GM23338 (cell line): ENCODE measurements at regions not wholly inside any gene's neighbourhood (a gene's known extent, or its start where the extent isn't known, plus 50 kb on each side); places are given as distances from the start of the nearest gene placed in this dataset.

ENCODE experiments used
- ATAC-seq: fragments of 200-7000 bp; cut with Tn5 transposase; 3 replicates; pipeline ENCODE4 v1.9.1; 2020
- DNase-seq: peaks from one replicate; pipeline ENCODE4 v3.0.0-alpha.2; 2015; ENCODE audit warnings: low spot score
- H2AFZ ChIP-seq: fragments of 200-600 bp; sonication (generic); 2 replicates; pipeline ENCODE4 v1.8.0; 2016; ENCODE audit warnings: antibody characterized with exemption, mild to moderate bottlenecking, moderate library complexity
- H3F3A ChIP-seq: fragments of 200-600 bp; sonication (generic); replicated peaks from 2 replicates; pipeline ENCODE4 v1.8.0; 2017; ENCODE audit warnings: antibody characterized with exemption, mixed run types, low read depth
- H3K27ac ChIP-seq: fragments of 200-600 bp; sonication (generic); 2 replicates; pipeline ENCODE4 v1.6.1; 2016; ENCODE audit warnings: low read depth
- H3K27me3 ChIP-seq: fragments of 200-600 bp; sonication (generic); 2 replicates; pipeline ENCODE4 v1.8.0; 2016; ENCODE audit warnings: mild to moderate bottlenecking, mixed run types, moderate library complexity; ENCODE audit not compliant: insufficient read depth
- H3K36me3 ChIP-seq: fragments of 200-600 bp; sonication (generic); 2 replicates; pipeline ENCODE4 v1.8.0; 2016; ENCODE audit warnings: mild to moderate bottlenecking; ENCODE audit not compliant: insufficient read depth
- H3K4me1 ChIP-seq: fragments of 200-600 bp; sonication (generic); 2 replicates; pipeline ENCODE4 v1.8.0; 2016; ENCODE audit warnings: mild to moderate bottlenecking, moderate library complexity; ENCODE audit not compliant: insufficient read depth
- H3K4me2 ChIP-seq: fragments of 200-600 bp; sonication (generic); 2 replicates; pipeline ENCODE4 v1.7.1; 2017; ENCODE audit warnings: mixed run types
- H3K4me3 ChIP-seq: fragments of 200-600 bp; sonication (generic); 2 replicates; pipeline ENCODE4 v1.6.1; 2016; ENCODE audit warnings: mixed run types
- H3K79me2 ChIP-seq: fragments of 200-600 bp; sonication (generic); replicated peaks from 2 replicates; pipeline ENCODE4 v1.8.0; 2017; ENCODE audit warnings: mild to moderate bottlenecking; ENCODE audit not compliant: insufficient read depth
- H3K9me2 ChIP-seq: fragments of 200-600 bp; sonication (generic); 2 replicates; pipeline ENCODE4 v1.8.0; 2017; ENCODE audit not compliant: insufficient read depth
- H4K20me1 ChIP-seq: fragments of 200-600 bp; sonication (generic); replicated peaks from 2 replicates; pipeline ENCODE4 v1.8.0; 2017; ENCODE audit warnings: mild to moderate bottlenecking; ENCODE audit not compliant: insufficient read depth
- H3K27ac Mint-ChIP-seq: 2 replicates; pipeline ENCODE4 v1.8.0; 2020; ENCODE audit warnings: inconsistent platforms, mild to moderate bottlenecking, moderate library complexity, mixed read lengths
- H3K27me3 Mint-ChIP-seq: 3 replicates; pipeline ENCODE4 v1.8.0; 2022; ENCODE audit warnings: low read depth, mild to moderate bottlenecking, moderate library complexity, mixed read lengths, inconsistent platforms; ENCODE audit not compliant: insufficient read depth, poor library complexity
- H3K36me3 Mint-ChIP-seq: 3 replicates; pipeline ENCODE4 v1.8.0; 2021; ENCODE audit warnings: low read depth, mild to moderate bottlenecking, inconsistent platforms, moderate library complexity, mixed read lengths
- H3K4me1 Mint-ChIP-seq: 3 replicates; pipeline ENCODE4 v1.8.0; 2020; ENCODE audit warnings: mild to moderate bottlenecking, inconsistent platforms, mixed read lengths
- H3K4me3 Mint-ChIP-seq: 3 replicates; pipeline ENCODE4 v1.8.0; 2021; ENCODE audit warnings: moderate library complexity, mild to moderate bottlenecking, inconsistent platforms, mixed read lengths
- H3K9me3 Mint-ChIP-seq: 3 replicates; pipeline ENCODE4 v1.8.0; 2020; ENCODE audit warnings: moderate library complexity, mild to moderate bottlenecking, inconsistent platforms, mixed read lengths
- CREB1 ChIP-seq: fragments of 250-450 bp; sonication (Bioruptor Pico); IDR thresholded peaks from 2 replicates; pipeline ENCODE4 v1.5.0; 2020; ENCODE audit warnings: low read depth, mild to moderate bottlenecking, moderate library complexity
- CTCF ChIP-seq, 2 experiments: fragments of 200-600 bp in 1 of 2; sonication (generic) in 1 of 2; conservative IDR thresholded peaks; 2 replicates each; pipeline versions ENCODE4 v1.5.1 to v1.6.1; 2016 to 2017; ENCODE audit warnings: antibody characterized with exemption in 2 of 2, low read depth in 2 of 2, mild to moderate bottlenecking in 2 of 2, moderate library complexity in 1 of 2
- EZH2 ChIP-seq: fragments of 200-600 bp; sonication (generic); IDR thresholded peaks from one replicate; pipeline ENCODE4 v1.8.0; 2017; ENCODE audit warnings: antibody characterized with exemption, mild to moderate bottlenecking, low read depth; ENCODE audit not compliant: unreplicated experiment
- EZH2phosphoT487 ChIP-seq: fragments of 200-600 bp; sonication (generic); IDR thresholded peaks from one replicate; pipeline ENCODE4 v1.8.1; 2018; ENCODE audit warnings: antibody characterized with exemption; ENCODE audit not compliant: unreplicated experiment
- JUNB ChIP-seq: IDR thresholded peaks from one replicate; pipeline ENCODE4 v1.6.1; 2016; ENCODE audit warnings: antibody characterized with exemption; ENCODE audit not compliant: unreplicated experiment
- NANOG ChIP-seq: IDR thresholded peaks from 2 replicates; pipeline ENCODE4 v1.6.1; 2016; ENCODE audit warnings: antibody characterized with exemption, borderline replicate concordance
- POLR2AphosphoS5 ChIP-seq: IDR thresholded peaks from 2 replicates; pipeline ENCODE4 v1.6.1; 2016; ENCODE audit warnings: antibody characterized with exemption, low read depth
- STAT1 ChIP-seq: IDR thresholded peaks from one replicate; pipeline ENCODE4 v1.6.1; 2016; ENCODE audit warnings: antibody characterized with exemption; ENCODE audit not compliant: unreplicated experiment
- ZNF114 ChIP-seq: fragments of 250-450 bp; sonication (Bioruptor Pico); IDR thresholded peaks from 2 replicates; pipeline ENCODE4 v1.5.0; 2020; ENCODE audit warnings: mild to moderate bottlenecking, moderate library complexity
- ZNF331 ChIP-seq: fragments of 250-450 bp; sonication (Bioruptor Pico); IDR thresholded peaks from 2 replicates; pipeline ENCODE4 v1.5.0; 2020; ENCODE audit warnings: low read depth, mild to moderate bottlenecking, moderate library complexity
- TF ChIP-seq, protein P1 (sequence below): IDR thresholded peaks from one replicate; pipeline ENCODE4 v1.6.1; 2018; ENCODE audit warnings: antibody characterized with exemption; ENCODE audit not compliant: unreplicated experiment
- TF ChIP-seq, protein P2 (sequence below): fragments of 250-450 bp; sonication (Bioruptor Pico); IDR thresholded peaks from 2 replicates; pipeline ENCODE4 v1.5.0; 2020; ENCODE audit warnings: mild to moderate bottlenecking, moderate library complexity
- TF ChIP-seq, protein P3 (sequence below): IDR thresholded peaks from 2 replicates; pipeline ENCODE4 v1.6.1; 2016; ENCODE audit warnings: antibody characterized with exemption

DNA sequence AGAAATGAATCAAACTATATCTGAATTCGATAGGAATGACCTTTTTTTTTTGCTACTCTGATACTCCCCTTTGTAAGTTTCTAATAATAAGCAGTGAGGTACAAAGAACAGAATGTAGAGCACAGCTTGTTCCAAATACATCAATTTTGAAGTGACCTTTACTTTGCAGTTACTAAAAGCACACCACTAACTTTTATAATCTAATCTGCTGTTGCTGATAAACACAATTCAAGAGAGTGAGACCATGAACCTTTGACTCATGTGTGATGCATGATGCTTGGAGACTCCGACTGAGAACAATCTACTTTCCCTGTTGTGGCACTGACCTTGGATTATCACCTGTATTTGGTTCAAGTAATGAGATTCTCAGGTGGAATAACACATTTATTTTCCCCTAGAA is 91.6 kb upstream of the GNPDA2 start:
- no peaks in the 10 kb centered on the region for H3F3A ChIP-seq
- H3K9me2 ChIP-seq: peaks cover 8% of the 10 kb centered on the region; the same call in 1 of the 2 replicates
- no peak overlapping the region for H3K4me3 ChIP-seq
- no peaks in the 10 kb centered on the region for H4K20me1 ChIP-seq
- DNase-seq (no peak), ATAC-seq (no peak)
- Mint-ChIP-seq H3K9me3 (peaks cover 11% of the 10 kb centered on the region), H3K4me1 (no peaks in the 10 kb centered on the region), H3K27me3 (peaks cover 1% of the 10 kb centered on the region), H3K36me3 (no peaks in the 10 kb centered on the region), H3K4me3 (no peak overlapping the region), H3K27ac (no peak overlapping the region)
- H2AFZ ChIP-seq: no peak overlapping the region
- no peak overlapping the region for H3K4me2 ChIP-seq
- no peak overlapping the region for H3K27ac ChIP-seq
- no peaks in the 10 kb centered on the region for H3K27me3 ChIP-seq
- H3K36me3 ChIP-seq: no peaks in the 10 kb centered on the region
- H3K4me1 ChIP-seq: no peaks in the 10 kb centered on the region
- no peaks in the 10 kb centered on the region for H3K79me2 ChIP-seq
- no peak for TF ChIP-seq NANOG
- TF ChIP-seq POLR2AphosphoS5: no peak
- TF ChIP-seq CTCF (conservative IDR thresholded peaks at IDR 0.05; ENCODE audit: low read depth in 2 of 2): no peak
- no peak for TF ChIP-seq ZNF331 (CRISPR knock-in tag)
- no peak for TF ChIP-seq JUNB
- TF ChIP-seq, protein P1, sequence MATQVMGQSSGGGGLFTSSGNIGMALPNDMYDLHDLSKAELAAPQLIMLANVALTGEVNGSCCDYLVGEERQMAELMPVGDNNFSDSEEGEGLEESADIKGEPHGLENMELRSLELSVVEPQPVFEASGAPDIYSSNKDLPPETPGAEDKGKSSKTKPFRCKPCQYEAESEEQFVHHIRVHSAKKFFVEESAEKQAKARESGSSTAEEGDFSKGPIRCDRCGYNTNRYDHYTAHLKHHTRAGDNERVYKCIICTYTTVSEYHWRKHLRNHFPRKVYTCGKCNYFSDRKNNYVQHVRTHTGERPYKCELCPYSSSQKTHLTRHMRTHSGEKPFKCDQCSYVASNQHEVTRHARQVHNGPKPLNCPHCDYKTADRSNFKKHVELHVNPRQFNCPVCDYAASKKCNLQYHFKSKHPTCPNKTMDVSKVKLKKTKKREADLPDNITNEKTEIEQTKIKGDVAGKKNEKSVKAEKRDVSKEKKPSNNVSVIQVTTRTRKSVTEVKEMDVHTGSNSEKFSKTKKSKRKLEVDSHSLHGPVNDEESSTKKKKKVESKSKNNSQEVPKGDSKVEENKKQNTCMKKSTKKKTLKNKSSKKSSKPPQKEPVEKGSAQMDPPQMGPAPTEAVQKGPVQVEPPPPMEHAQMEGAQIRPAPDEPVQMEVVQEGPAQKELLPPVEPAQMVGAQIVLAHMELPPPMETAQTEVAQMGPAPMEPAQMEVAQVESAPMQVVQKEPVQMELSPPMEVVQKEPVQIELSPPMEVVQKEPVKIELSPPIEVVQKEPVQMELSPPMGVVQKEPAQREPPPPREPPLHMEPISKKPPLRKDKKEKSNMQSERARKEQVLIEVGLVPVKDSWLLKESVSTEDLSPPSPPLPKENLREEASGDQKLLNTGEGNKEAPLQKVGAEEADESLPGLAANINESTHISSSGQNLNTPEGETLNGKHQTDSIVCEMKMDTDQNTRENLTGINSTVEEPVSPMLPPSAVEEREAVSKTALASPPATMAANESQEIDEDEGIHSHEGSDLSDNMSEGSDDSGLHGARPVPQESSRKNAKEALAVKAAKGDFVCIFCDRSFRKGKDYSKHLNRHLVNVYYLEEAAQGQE: no peak
- TF ChIP-seq, protein P2, sequence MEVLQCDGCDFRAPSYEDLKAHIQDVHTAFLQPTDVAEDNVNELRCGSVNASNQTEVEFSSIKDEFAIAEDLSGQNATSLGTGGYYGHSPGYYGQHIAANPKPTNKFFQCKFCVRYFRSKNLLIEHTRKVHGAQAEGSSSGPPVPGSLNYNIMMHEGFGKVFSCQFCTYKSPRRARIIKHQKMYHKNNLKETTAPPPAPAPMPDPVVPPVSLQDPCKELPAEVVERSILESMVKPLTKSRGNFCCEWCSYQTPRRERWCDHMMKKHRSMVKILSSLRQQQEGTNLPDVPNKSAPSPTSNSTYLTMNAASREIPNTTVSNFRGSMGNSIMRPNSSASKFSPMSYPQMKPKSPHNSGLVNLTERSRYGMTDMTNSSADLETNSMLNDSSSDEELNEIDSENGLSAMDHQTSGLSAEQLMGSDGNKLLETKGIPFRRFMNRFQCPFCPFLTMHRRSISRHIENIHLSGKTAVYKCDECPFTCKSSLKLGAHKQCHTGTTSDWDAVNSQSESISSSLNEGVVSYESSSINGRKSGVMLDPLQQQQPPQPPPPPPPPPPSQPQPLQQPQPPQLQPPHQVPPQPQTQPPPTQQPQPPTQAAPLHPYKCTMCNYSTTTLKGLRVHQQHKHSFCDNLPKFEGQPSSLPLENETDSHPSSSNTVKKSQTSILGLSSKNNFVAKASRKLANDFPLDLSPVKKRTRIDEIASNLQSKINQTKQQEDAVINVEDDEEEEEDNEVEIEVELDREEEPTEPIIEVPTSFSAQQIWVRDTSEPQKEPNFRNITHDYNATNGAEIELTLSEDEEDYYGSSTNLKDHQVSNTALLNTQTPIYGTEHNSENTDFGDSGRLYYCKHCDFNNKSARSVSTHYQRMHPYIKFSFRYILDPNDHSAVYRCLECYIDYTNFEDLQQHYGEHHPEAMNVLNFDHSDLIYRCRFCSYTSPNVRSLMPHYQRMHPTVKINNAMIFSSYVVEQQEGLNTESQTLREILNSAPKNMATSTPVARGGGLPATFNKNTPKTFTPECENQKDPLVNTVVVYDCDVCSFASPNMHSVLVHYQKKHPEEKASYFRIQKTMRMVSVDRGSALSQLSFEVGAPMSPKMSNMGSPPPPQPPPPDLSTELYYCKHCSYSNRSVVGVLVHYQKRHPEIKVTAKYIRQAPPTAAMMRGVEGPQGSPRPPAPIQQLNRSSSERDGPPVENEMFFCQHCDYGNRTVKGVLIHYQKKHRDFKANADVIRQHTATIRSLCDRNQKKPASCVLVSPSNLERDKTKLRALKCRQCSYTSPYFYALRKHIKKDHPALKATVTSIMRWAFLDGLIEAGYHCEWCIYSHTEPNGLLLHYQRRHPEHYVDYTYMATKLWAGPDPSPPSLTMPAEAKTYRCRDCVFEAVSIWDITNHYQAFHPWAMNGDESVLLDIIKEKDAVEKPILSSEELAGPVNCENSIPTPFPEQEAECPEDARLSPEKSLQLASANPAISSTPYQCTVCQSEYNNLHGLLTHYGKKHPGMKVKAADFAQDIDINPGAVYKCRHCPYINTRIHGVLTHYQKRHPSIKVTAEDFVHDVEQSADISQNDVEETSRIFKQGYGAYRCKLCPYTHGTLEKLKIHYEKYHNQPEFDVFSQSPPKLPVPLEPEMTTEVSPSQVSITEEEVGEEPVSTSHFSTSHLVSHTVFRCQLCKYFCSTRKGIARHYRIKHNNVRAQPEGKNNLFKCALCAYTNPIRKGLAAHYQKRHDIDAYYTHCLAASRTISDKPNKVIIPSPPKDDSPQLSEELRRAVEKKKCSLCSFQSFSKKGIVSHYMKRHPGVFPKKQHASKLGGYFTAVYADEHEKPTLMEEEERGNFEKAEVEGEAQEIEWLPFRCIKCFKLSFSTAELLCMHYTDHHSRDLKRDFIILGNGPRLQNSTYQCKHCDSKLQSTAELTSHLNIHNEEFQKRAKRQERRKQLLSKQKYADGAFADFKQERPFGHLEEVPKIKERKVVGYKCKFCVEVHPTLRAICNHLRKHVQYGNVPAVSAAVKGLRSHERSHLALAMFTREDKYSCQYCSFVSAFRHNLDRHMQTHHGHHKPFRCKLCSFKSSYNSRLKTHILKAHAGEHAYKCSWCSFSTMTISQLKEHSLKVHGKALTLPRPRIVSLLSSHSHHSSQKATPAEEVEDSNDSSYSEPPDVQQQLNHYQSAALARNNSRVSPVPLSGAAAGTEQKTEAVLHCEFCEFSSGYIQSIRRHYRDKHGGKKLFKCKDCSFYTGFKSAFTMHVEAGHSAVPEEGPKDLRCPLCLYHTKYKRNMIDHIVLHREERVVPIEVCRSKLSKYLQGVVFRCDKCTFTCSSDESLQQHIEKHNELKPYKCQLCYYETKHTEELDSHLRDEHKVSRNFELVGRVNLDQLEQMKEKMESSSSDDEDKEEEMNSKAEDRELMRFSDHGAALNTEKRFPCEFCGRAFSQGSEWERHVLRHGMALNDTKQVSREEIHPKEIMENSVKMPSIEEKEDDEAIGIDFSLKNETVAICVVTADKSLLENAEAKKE: no peak
- TF ChIP-seq, protein P3, sequence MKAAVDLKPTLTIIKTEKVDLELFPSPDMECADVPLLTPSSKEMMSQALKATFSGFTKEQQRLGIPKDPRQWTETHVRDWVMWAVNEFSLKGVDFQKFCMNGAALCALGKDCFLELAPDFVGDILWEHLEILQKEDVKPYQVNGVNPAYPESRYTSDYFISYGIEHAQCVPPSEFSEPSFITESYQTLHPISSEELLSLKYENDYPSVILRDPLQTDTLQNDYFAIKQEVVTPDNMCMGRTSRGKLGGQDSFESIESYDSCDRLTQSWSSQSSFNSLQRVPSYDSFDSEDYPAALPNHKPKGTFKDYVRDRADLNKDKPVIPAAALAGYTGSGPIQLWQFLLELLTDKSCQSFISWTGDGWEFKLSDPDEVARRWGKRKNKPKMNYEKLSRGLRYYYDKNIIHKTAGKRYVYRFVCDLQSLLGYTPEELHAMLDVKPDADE: no peak
- no peak for TF ChIP-seq CREB1 (CRISPR knock-in tag)
- no peak for TF ChIP-seq ZNF114 (CRISPR knock-in tag)
- no peak for TF ChIP-seq EZH2
- TF ChIP-seq STAT1: no peak
- no peak for TF ChIP-seq EZH2phosphoT487
